WTC11 (cell line): ENCODE measurements at regions not wholly inside any gene's neighbourhood (a gene's known extent, or its start where the extent isn't known, plus 50 kb on each side); places are given as distances from the start of the nearest gene placed in this dataset.

Experiments
- ATAC-seq: fragments of 200-7000 bp; cut with Tn5 transposase; 2 replicates; pipeline ENCODE4 v1.10.0; 2021; ENCODE audit warnings: mild to moderate bottlenecking, moderate library complexity
- CTCF ChIA-PET: fragments of 300-600 bp; sonication (Branson Sonifier 250); formaldehyde crosslinking; loops from one replicate; lab custom pipeline; 2021; ENCODE audit warnings: antibody characterized with exemption; lab: Charles Lee
- POLR2A ChIA-PET: fragments of 350-600 bp; sonication (Branson Sonifier 250); formaldehyde crosslinking; loops from one replicate; lab custom pipeline; 2021; ENCODE audit warnings: antibody characterized with exemption; lab: Charles Lee
- DNase-seq: peaks from one replicate; pipeline ENCODE4 v3.0.0; 2021; ENCODE audit warnings: low spot score
- H3K27ac Mint-ChIP-seq: 2 replicates; pipeline ENCODE4 v1.8.0; 2021; ENCODE audit warnings: mixed read lengths
- H3K27me3 Mint-ChIP-seq: 2 replicates; pipeline ENCODE4 v1.8.0; 2021; ENCODE audit warnings: low read depth, mild to moderate bottlenecking, moderate library complexity, mixed read lengths
- H3K36me3 Mint-ChIP-seq: 2 replicates; pipeline ENCODE4 v1.8.0; 2021; ENCODE audit warnings: mixed read lengths
- H3K4me1 Mint-ChIP-seq: 2 replicates; pipeline ENCODE4 v1.8.0; 2022; ENCODE audit warnings: mixed read lengths
- H3K4me3 Mint-ChIP-seq: 2 replicates; pipeline ENCODE4 v1.8.0; 2021; ENCODE audit warnings: mild to moderate bottlenecking, moderate library complexity, mixed read lengths
- H3K9me3 Mint-ChIP-seq: 2 replicates; pipeline ENCODE4 v1.8.0; 2021; ENCODE audit warnings: mixed read lengths
- ELF4 ChIP-seq: sonication (generic); formaldehyde crosslinking; IDR thresholded peaks from 2 replicates; pipeline ENCODE4 v1.8.1; 2022; ENCODE audit warnings: low read depth, mild to moderate bottlenecking, moderate library complexity, missing genetic modification reagents
- EMX1 ChIP-seq: fragments of 250-450 bp; sonication (Bioruptor Pico); IDR thresholded peaks from 2 replicates; pipeline ENCODE4 v1.8.0; 2021; ENCODE audit warnings: mild to moderate bottlenecking
- ETV6 ChIP-seq: sonication (generic); formaldehyde crosslinking; IDR thresholded peaks from 2 replicates; pipeline ENCODE4 v1.8.1; 2022; ENCODE audit warnings: mild to moderate bottlenecking, missing genetic modification reagents
- GABPB1 ChIP-seq: sonication (generic); formaldehyde crosslinking; IDR thresholded peaks from 2 replicates; pipeline ENCODE4 v1.8.1; 2023; ENCODE audit warnings: mild to moderate bottlenecking, missing genetic modification reagents
- IRF2 ChIP-seq: sonication (generic); formaldehyde crosslinking; IDR thresholded peaks from 2 replicates; pipeline ENCODE4 v1.8.0; 2022; ENCODE audit warnings: low read depth, missing genetic modification reagents, borderline replicate concordance
- JAZF1 ChIP-seq: fragments of 250-450 bp; sonication (Bioruptor Pico); IDR thresholded peaks from 2 replicates; pipeline ENCODE4 v1.9.0; 2021; ENCODE audit warnings: moderate library complexity, mild to moderate bottlenecking, inconsistent platforms
- MXD4 ChIP-seq: fragments of 250-450 bp; sonication (Bioruptor Pico); IDR thresholded peaks from 2 replicates; pipeline ENCODE4 v1.8.0; 2021; ENCODE audit warnings: mild to moderate bottlenecking, moderate library complexity, borderline replicate concordance
- NFE2L1 ChIP-seq: sonication (generic); formaldehyde crosslinking; IDR thresholded peaks from 2 replicates; pipeline ENCODE4 v1.8.1; 2023; ENCODE audit warnings: missing genetic modification reagents
- RELA ChIP-seq: sonication (generic); formaldehyde crosslinking; IDR thresholded peaks from 2 replicates; pipeline ENCODE4 v1.8.1; 2022; ENCODE audit warnings: missing genetic modification reagents, mild to moderate bottlenecking, borderline replicate concordance
- SMAD3 ChIP-seq: sonication (generic); formaldehyde crosslinking; IDR thresholded peaks from 2 replicates; pipeline ENCODE4 v1.8.0; 2022; ENCODE audit warnings: missing genetic modification reagents, mild to moderate bottlenecking, borderline replicate concordance
- SOX15 ChIP-seq: fragments of 250-450 bp; sonication (Bioruptor Pico); IDR thresholded peaks from 2 replicates; pipeline ENCODE4 v1.9.0; 2021; ENCODE audit warnings: mild to moderate bottlenecking
- SP1 ChIP-seq: sonication (generic); formaldehyde crosslinking; conservative IDR thresholded peaks from 2 replicates; pipeline ENCODE4 v1.8.1; 2022; ENCODE audit warnings: missing genetic modification reagents
- TEAD1 ChIP-seq: sonication (generic); formaldehyde crosslinking; IDR thresholded peaks from 2 replicates; pipeline ENCODE4 v1.8.0; 2022; ENCODE audit warnings: mild to moderate bottlenecking, missing genetic modification reagents
- USF1 ChIP-seq: sonication (generic); formaldehyde crosslinking; IDR thresholded peaks from 2 replicates; pipeline ENCODE4 v1.8.0; 2022; ENCODE audit warnings: mild to moderate bottlenecking, missing genetic modification reagents
- ZBTB21 ChIP-seq: sonication (generic); formaldehyde crosslinking; IDR thresholded peaks from 2 replicates; pipeline ENCODE4 v1.8.1; 2023; ENCODE audit warnings: mild to moderate bottlenecking, missing genetic modification reagents, borderline replicate concordance
- ZBTB43 ChIP-seq: sonication (generic); formaldehyde crosslinking; IDR thresholded peaks from 2 replicates; pipeline ENCODE4 v1.8.1; 2023; ENCODE audit warnings: mild to moderate bottlenecking, missing genetic modification reagents
- ZNF396 ChIP-seq: fragments of 250-450 bp; sonication (Bioruptor Pico); IDR thresholded peaks from 2 replicates; pipeline ENCODE4 v1.8.0; 2021; ENCODE audit warnings: mild to moderate bottlenecking, moderate library complexity, borderline replicate concordance
- ZNF423 ChIP-seq: fragments of 250-450 bp; sonication (Bioruptor Pico); IDR thresholded peaks from 2 replicates; pipeline ENCODE4 v2.1.2; 2022; ENCODE audit warnings: mild to moderate bottlenecking, moderate library complexity
- ZNF671 ChIP-seq: fragments of 250-450 bp; sonication (Bioruptor Pico); IDR thresholded peaks from 2 replicates; pipeline ENCODE4 v1.8.0; 2021; ENCODE audit warnings: mild to moderate bottlenecking
- TF ChIP-seq, protein P1 (sequence below): sonication (generic); formaldehyde crosslinking; IDR thresholded peaks from 2 replicates; pipeline ENCODE4 v1.8.0; 2023; ENCODE audit warnings: missing genetic modification reagents
- TF ChIP-seq, protein P2 (sequence below): fragments of 250-450 bp; sonication (Bioruptor Pico); IDR thresholded peaks from 2 replicates; pipeline ENCODE4 v2.1.2; 2022; ENCODE audit warnings: mild to moderate bottlenecking, moderate library complexity
- TF ChIP-seq, protein P3 (sequence below): sonication (generic); formaldehyde crosslinking; conservative IDR thresholded peaks from 2 replicates; pipeline ENCODE4 v1.8.1; 2023; ENCODE audit warnings: mild to moderate bottlenecking, low read depth, missing genetic modification reagents, moderate library complexity
- TF ChIP-seq, protein P4 (sequence below): sonication (generic); formaldehyde crosslinking; IDR thresholded peaks from 2 replicates; pipeline ENCODE4 v1.8.1; 2022; ENCODE audit warnings: mild to moderate bottlenecking, missing genetic modification reagents, moderate library complexity, borderline replicate concordance

GRCh38 chr4:29259556-29259955 lies 1460.6 kb upstream of the PCDH7 start:
- Mint-ChIP-seq H3K4me1 (0 out of 2 replicates have a peak, but pooled peaks cover 8% of the 10 kb centered on the region), H3K9me3 (peaks cover 33% of the 10 kb centered on the region)
- TF ChIP-seq ZBTB21 (CRISPR knock-in tag) (no peak), RELA (CRISPR knock-in tag) (no peak), IRF2 (no peak), JAZF1 (CRISPR knock-in tag) (no peak), SP1 (CRISPR knock-in tag) (no peak), ELF4 (CRISPR knock-in tag) (no peak), ZNF671 (CRISPR knock-in tag) (no peak), GABPB1 (no peak), ZBTB43 (CRISPR knock-in tag) (no peak), ZNF423 (CRISPR knock-in tag) (no peak), SMAD3 (CRISPR knock-in tag) (no peak), ETV6 (CRISPR knock-in tag) (no peak), EMX1 (CRISPR knock-in tag) (no peak), TEAD1 (CRISPR knock-in tag) (no peak), NFE2L1 (CRISPR knock-in tag) (no peak), USF1 (CRISPR knock-in tag) (no peak)
- TF ChIP-seq, protein P1, sequence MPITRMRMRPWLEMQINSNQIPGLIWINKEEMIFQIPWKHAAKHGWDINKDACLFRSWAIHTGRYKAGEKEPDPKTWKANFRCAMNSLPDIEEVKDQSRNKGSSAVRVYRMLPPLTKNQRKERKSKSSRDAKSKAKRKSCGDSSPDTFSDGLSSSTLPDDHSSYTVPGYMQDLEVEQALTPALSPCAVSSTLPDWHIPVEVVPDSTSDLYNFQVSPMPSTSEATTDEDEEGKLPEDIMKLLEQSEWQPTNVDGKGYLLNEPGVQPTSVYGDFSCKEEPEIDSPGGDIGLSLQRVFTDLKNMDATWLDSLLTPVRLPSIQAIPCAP (CRISPR knock-in tag): no peak
- TF ChIP-seq, protein P2, sequence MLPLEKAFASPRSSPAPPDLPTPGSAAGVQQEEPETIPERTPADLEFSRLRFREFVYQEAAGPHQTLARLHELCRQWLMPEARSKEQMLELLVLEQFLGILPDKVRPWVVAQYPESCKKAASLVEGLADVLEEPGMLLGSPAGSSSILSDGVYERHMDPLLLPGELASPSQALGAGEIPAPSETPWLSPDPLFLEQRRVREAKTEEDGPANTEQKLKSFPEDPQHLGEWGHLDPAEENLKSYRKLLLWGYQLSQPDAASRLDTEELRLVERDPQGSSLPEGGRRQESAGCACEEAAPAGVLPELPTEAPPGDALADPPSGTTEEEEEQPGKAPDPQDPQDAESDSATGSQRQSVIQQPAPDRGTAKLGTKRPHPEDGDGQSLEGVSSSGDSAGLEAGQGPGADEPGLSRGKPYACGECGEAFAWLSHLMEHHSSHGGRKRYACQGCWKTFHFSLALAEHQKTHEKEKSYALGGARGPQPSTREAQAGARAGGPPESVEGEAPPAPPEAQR (CRISPR knock-in tag): no peak
- TF ChIP-seq, protein P3, sequence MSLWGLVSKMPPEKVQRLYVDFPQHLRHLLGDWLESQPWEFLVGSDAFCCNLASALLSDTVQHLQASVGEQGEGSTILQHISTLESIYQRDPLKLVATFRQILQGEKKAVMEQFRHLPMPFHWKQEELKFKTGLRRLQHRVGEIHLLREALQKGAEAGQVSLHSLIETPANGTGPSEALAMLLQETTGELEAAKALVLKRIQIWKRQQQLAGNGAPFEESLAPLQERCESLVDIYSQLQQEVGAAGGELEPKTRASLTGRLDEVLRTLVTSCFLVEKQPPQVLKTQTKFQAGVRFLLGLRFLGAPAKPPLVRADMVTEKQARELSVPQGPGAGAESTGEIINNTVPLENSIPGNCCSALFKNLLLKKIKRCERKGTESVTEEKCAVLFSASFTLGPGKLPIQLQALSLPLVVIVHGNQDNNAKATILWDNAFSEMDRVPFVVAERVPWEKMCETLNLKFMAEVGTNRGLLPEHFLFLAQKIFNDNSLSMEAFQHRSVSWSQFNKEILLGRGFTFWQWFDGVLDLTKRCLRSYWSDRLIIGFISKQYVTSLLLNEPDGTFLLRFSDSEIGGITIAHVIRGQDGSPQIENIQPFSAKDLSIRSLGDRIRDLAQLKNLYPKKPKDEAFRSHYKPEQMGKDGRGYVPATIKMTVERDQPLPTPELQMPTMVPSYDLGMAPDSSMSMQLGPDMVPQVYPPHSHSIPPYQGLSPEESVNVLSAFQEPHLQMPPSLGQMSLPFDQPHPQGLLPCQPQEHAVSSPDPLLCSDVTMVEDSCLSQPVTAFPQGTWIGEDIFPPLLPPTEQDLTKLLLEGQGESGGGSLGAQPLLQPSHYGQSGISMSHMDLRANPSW (CRISPR knock-in tag): no peak
- TF ChIP-seq, all 79 proteins: peak for 0
- Mint-ChIP-seq H3K4me3 (no peak overlapping the region), H3K36me3 (peaks cover 14% of the 10 kb centered on the region), H3K27me3 (no peaks in the 10 kb centered on the region), H3K27ac (no peak overlapping the region)
- ATAC-seq: no peak
- DNase-seq: no peak
- CTCF ChIA-PET: no interaction called here
- POLR2A ChIA-PET: no interaction called here

DNA sequence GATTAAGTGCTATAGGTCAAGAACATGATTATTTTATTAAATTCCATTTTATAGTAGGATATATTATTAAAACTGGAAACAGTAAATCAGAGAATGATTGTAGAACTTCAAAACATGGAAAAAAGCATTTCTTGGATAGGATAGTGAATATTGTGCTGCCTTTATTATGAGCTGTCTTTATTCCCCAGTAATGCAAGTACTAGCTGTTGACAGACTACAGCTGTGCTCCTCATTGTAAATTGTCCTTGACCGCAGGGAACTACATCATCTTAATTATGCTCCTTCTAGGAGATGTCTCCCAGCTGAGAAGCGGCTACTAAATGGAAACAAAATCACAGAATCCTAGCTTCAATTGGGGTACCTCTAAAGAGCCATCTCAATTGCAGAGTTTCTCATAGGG lies 1457.2 kb upstream of the PCDH7 start:
- H3K27ac Mint-ChIP-seq: no peak overlapping the region
- DNase-seq (no peak), ATAC-seq (no peak)
- H3K9me3 Mint-ChIP-seq: peaks cover 21% of the 10 kb centered on the region
- ChIA-PET POLR2A (interaction anchor here (0.6 kb wide), 1 partner anchor 31 kb away, joined by 3 read pairs; no protein-coding TSS in a partner anchor), CTCF (no interaction called here)
- no peaks in the 10 kb centered on the region for H3K27me3 Mint-ChIP-seq
- no peak overlapping the region for H3K4me3 Mint-ChIP-seq
- TF ChIP-seq ZNF396 (CRISPR knock-in tag) (no peak), ZNF423 (CRISPR knock-in tag) (no peak), MXD4 (CRISPR knock-in tag) (no peak), SOX15 (no peak), TEAD1 (CRISPR knock-in tag) (no peak)
- TF ChIP-seq, protein P4, sequence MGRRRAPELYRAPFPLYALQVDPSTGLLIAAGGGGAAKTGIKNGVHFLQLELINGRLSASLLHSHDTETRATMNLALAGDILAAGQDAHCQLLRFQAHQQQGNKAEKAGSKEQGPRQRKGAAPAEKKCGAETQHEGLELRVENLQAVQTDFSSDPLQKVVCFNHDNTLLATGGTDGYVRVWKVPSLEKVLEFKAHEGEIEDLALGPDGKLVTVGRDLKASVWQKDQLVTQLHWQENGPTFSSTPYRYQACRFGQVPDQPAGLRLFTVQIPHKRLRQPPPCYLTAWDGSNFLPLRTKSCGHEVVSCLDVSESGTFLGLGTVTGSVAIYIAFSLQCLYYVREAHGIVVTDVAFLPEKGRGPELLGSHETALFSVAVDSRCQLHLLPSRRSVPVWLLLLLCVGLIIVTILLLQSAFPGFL (CRISPR knock-in tag): no peak
- TF ChIP-seq, all 79 proteins: peak for 0
- Mint-ChIP-seq H3K36me3 (peaks cover 9% of the 10 kb centered on the region; the same call in 1 of the 2 replicates), H3K4me1 (peaks cover 18% of the 10 kb centered on the region)
